Mammary epithelial cell (primary cell): ENCODE measurements at regions not wholly inside any gene's neighbourhood (a gene's known extent, or its start where the extent isn't known, plus 50 kb on each side); places are given as distances from the start of the nearest gene placed in this dataset.

Experiments used
- EZH2 ChIP-seq: IDR thresholded peaks from 2 replicates; pipeline ENCODE4 v1.6.1; 2012; ENCODE audit warnings: low read length, inconsistent platforms, borderline replicate concordance
- TF ChIP-seq, protein P1 (sequence below), 2 donors: IDR thresholded peaks in 1 of 2; conservative IDR thresholded peaks in 1 of 2; 2 replicates each; pipeline ENCODE4 v1.5.1; 2011 to 2012; ENCODE audit warnings: inconsistent platforms in 2 of 2, low read length in 2 of 2, mild to moderate bottlenecking in 2 of 2, control low read depth in 1 of 2, low read depth in 1 of 2; ENCODE audit not compliant: insufficient read depth in 1 of 2; ENCODE audit errors: extremely low read depth in 1 of 2

DNA sequence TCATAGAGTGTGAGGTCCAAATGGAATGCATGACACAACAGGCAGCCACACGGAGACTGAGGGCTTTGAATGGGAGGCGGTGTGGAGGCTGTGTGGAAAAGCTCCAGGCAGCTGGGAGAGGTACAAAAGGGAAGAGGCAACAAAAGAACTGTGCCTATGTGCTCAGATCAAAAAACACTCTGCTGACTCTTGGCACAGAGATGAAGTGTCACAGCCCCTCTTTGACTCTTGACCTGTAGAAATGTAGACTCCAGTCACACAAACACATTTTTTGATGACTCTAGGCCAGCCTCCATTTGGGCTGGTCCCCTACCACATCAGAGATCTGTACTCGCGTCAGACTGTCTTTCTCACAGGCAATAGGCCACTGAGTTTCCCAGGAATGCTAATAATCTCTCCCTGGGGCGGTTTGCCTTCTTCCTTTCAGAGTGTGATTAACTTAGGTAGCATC is 456.0 kb downstream of the TUSC7 start:
- TF ChIP-seq EZH2 = no peak
- TF ChIP-seq, protein P1, sequence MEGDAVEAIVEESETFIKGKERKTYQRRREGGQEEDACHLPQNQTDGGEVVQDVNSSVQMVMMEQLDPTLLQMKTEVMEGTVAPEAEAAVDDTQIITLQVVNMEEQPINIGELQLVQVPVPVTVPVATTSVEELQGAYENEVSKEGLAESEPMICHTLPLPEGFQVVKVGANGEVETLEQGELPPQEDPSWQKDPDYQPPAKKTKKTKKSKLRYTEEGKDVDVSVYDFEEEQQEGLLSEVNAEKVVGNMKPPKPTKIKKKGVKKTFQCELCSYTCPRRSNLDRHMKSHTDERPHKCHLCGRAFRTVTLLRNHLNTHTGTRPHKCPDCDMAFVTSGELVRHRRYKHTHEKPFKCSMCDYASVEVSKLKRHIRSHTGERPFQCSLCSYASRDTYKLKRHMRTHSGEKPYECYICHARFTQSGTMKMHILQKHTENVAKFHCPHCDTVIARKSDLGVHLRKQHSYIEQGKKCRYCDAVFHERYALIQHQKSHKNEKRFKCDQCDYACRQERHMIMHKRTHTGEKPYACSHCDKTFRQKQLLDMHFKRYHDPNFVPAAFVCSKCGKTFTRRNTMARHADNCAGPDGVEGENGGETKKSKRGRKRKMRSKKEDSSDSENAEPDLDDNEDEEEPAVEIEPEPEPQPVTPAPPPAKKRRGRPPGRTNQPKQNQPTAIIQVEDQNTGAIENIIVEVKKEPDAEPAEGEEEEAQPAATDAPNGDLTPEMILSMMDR (conservative IDR thresholded peaks at IDR 0.05 in 1 of 2, IDR thresholded peaks at IDR 0.05 in 1 of 2; ENCODE audit: extremely low read depth in 1 of 2, insufficient read depth in 1 of 2, low read depth in 1 of 2, low read length in 2 of 2) = no peak
